ENCODE measurements at regions not wholly inside any gene's neighbourhood (a gene's known extent, or its start where the extent isn't known, plus 50 kb on each side); places are given as distances from the start of the nearest gene placed in this dataset.

- TF ChIP-seq CTCF (IDR thresholded peaks at IDR 0.05; ENCODE audit: low read depth, low read length, missing control alignments) = no peak
- H3K4me3 ChIP-seq (ENCODE audit: low read depth, low read length) = no peak overlapping the region
- no peak for DNase-seq (ENCODE audit: low read depth)
Measured at GRCh38 chr20:7734216-7734615, 206.0 kb downstream of the HAO1 start.

- no peak overlapping the region for H3K4me3 ChIP-seq (ENCODE audit: low read depth, low read length)
- DNase-seq (ENCODE audit: low read depth) = no peak
- TF ChIP-seq CTCF (IDR thresholded peaks at IDR 0.05; ENCODE audit: low read depth, low read length, missing control alignments) = no peak
Measured at GRCh38 chr20:7736336-7736735, 203.9 kb downstream of the HAO1 start.

- no peak for TF ChIP-seq CTCF (IDR thresholded peaks at IDR 0.05; ENCODE audit: low read depth, low read length, missing control alignments)
- H3K4me3 ChIP-seq (ENCODE audit: low read depth, low read length) = no peak overlapping the region
- no peak for DNase-seq (ENCODE audit: low read depth)
Measured at GRCh38 chr20:7741866-7742265, 198.4 kb downstream of the HAO1 start.

- no peak overlapping the region for H3K4me3 ChIP-seq (ENCODE audit: low read depth, low read length)
- TF ChIP-seq CTCF (IDR thresholded peaks at IDR 0.05; ENCODE audit: low read depth, low read length, missing control alignments) = no peak
- DNase-seq (ENCODE audit: low read depth) = no peak
Measured at GRCh38 chr20:7742479-7742878, 197.8 kb downstream of the HAO1 start.

GRCh38 chr20:7744411-7744810, 195.8 kb downstream of the HAO1 start:
- no peak for TF ChIP-seq CTCF (IDR thresholded peaks at IDR 0.05; ENCODE audit: low read depth, low read length, missing control alignments)
- no peak overlapping the region for H3K4me3 ChIP-seq (ENCODE audit: low read depth, low read length)
- DNase-seq (ENCODE audit: low read depth) = no peak

- no peak for DNase-seq (ENCODE audit: low read depth)
- H3K4me3 ChIP-seq (ENCODE audit: low read depth, low read length) = no peak overlapping the region
- TF ChIP-seq CTCF (IDR thresholded peaks at IDR 0.05; ENCODE audit: low read depth, low read length, missing control alignments) = no peak
Measured at GRCh38 chr20:7748624-7749023, 191.6 kb downstream of the HAO1 start.

GRCh38 chr20:7754102-7754501, 186.2 kb downstream of the HAO1 start:
- no peak overlapping the region for H3K4me3 ChIP-seq (ENCODE audit: low read depth, low read length)
- no peak for DNase-seq (ENCODE audit: low read depth)
- no peak for TF ChIP-seq CTCF (IDR thresholded peaks at IDR 0.05; ENCODE audit: low read depth, low read length, missing control alignments)
